Activated CD4-positive, alpha-beta T cell treated with anti-CD3 and anti-CD28 coated beads, Interleukin-2, Interleukin-6, amounts not matched to agents 100 ng/mL and 50 ng/mL, durations not matched to agents 16 hours and 8 hours (primary cell): ENCODE measurements at regions not wholly inside any gene's neighbourhood (a gene's known extent, or its start where the extent isn't known, plus 50 kb on each side); places are given as distances from the start of the nearest gene placed in this dataset.
A peak's percentile ranks its signal among the peaks of the same experiment; 100 is the strongest.
"Not testable (repeated sequence)": the region's sequence is repeated elsewhere in the genome, so short reads cannot be mapped to it uniquely, and the experiment has no call there.

Experiments used
- DNase-seq: peaks from one replicate; pipeline ENCODE4 v3.0.0-alpha.2; 2020

DNA sequence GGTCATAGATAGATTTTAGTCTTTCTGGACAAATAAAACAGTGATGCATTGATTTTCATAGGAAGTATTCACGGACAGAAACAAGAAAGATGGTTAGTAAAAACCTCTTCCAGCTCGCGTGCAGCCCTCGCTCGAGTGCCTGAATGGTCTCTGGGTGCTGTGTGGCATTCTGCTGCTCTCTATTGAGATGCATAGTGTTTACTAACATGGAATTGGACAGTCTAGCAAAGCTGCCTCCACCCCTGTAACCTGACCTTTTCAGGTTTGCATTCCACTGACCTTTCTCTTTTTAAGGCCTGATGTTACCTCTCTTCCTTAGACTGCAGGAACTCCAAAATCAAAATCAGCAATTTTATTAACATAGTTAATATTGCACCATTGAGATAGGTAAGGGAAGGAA lies 643.4 kb downstream of the JRKL start:
- no peak for DNase-seq

DNA sequence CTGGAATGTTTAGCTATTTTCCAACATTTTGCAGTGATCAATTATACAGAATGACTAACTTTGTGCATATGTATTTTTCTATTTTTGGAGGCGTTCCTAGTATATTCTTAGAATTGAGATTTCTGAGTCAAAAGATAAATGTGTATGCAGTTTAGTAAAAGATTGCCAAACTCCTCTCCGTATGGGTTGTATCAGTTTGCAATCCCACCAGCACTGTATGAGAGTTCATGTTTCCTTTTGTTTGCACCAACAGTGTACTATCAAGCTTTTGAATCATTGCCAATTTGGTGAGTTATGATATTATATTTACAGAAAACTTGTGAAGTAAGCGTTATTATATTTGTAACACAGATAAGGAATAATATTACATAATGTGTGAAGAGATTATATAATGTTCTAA lies 658.7 kb downstream of the JRKL start:
- DNase-seq = no peak

GRCh38 chr11:97060184-97060583 lies 670.4 kb downstream of the JRKL start:
- no peak for DNase-seq

DNA sequence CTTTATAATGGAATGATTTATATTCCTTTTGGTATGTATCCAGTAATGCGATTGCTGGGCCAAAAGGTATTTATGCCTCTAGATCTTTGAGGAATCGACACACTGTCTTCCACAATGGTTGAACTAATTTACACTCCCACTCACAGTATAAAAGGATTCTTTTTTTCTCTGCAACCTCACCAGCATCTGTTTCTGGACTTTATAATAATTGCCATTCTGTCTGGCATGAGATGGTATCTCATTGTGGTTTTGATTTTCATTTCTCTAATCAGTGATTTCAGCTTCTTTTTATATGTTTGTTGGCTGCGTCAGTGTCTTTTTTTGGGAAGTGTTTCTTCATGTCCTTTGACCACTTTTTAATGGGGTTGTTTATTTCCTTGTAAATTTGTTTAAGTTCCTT lies 679.3 kb downstream of the JRKL start:
- no peak for DNase-seq

- no peak for DNase-seq
Measured at GRCh38 chr11:97072420-97072819, 682.6 kb downstream of the JRKL start.

DNA sequence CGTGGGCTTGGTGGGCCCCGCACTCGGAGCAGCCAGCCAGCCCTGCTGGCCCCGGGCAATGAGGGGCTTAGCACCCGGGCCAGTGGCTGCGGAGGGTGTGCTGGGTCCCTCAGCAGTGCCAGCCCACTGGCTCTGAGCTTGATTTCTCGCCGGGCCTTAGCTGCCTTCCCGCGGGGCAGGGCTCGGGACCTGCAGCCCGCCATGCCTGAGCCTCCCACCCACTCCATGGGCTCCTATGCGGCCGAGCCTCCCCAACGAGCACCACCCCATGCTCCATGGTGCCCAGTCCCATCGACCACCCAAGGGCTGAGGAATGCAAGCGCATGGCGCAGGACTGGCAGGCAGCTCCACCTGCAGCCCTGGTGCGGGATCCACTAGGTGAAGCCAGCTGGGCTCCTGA lies 686.9 kb downstream of the JRKL start:
- DNase-seq = not testable (repeated sequence)

GRCh38 chr11:97078443-97078842 lies 688.6 kb downstream of the JRKL start:
- DNase-seq = no peak

- no peak for DNase-seq
Measured at GRCh38 chr11:97079244-97079643, 689.4 kb downstream of the JRKL start.

DNA sequence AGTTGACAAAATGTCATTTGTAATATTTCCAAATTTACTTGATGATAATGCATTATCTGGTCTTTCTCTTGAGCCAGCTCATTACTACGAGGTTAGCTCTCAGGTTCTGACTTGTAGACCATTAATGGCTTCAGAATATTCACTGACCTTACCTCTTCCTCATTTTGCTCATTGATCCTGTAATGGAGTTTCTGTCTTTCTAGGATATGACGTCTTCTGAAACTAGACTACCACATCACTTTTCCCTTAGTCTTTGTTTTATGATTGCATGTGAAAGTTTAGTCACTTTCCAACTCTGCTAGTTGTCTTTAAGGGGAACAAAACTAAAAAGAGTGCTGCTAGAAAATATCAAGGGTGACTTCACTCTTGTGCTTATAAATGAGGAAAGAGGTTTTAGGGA lies 697.6 kb downstream of the JRKL start:
- DNase-seq = no peak

GRCh38 chr11:97092823-97093222 lies 703.0 kb downstream of the JRKL start:
- no peak for DNase-seq

- DNase-seq = not testable (repeated sequence)
Measured at GRCh38 chr11:97102180-97102579, 712.4 kb downstream of the JRKL start.

- no peak for DNase-seq
Measured at GRCh38 chr11:97107604-97108003, 717.8 kb downstream of the JRKL start.

- no peak for DNase-seq
Measured at GRCh38 chr11:97109078-97109477, 719.3 kb downstream of the JRKL start.

DNA sequence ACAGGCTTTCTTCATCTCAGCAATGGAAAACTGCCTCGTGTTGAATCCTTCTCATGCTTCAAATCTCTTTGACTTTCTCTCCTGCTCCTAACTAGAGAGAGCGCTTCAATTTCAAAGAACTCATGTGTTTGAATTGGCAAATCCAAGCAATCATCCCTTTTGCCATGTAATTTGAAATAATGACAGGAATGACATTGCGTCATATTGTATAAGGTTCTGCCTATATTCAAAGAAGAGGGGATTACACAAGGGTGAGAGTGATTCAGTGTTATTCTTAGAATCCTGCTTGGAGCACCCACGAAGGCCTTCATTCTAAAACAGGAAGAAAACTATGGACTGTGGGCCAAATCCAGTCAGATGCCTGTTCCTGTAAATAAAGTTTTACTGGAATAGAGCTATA lies 720.6 kb downstream of the JRKL start:
- no peak for DNase-seq

- DNase-seq = no peak
Measured at GRCh38 chr11:97111559-97111958, 721.7 kb downstream of the JRKL start.

DNA sequence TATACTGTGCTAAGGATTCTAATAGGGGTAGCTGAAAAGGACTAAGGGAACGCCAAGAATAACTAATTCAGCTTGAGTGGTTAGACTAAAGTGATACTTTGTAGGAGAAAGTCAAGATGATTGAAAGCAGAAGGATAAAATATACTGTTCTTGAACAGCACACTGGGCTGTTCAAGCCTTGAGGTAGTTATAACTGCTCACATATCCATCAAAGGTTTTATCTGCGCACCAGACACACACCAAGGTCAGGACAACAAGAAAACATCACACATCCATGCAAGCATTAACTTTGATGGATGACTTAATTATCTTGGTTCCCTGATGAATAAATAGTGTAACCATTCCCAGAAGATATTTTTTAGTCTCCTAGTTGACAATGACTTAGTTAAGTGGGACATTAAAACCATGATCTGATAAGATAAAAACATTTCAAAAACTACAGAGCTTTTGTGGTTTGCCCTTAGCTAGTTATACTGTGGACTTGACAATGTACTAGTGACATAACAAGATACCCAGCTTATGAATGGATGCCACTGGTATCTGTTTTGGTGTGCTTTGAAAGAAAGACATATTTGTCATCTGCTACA lies 728.9 kb downstream of the JRKL start:
- DNase-seq = no peak

GRCh38 chr11:97123237-97123636 lies 733.4 kb downstream of the JRKL start:
- no peak for DNase-seq

DNA sequence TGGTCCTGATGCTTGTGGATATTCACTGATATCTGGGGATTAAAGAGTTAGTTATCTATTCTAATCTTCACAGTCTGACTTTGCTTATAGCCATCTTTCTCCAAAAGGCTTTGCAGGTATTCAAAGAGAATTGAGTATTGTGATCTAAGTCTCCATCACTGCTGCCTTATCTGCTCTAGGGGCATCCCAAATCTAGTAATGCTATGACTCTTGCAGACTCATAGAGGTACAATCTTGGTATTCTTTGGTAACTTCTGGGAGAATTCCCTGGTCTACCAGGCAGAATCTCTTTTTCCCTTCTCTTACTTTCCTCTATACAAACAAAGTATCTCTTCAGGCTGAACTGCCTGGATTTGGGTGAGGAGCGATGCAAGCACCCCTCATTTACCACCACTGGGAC lies 746.3 kb downstream of the JRKL start:
- no peak for DNase-seq

- peak; percentile 0 for DNase-seq
Measured at GRCh38 chr11:97140885-97141494, 751.2 kb downstream of the JRKL start.

DNA sequence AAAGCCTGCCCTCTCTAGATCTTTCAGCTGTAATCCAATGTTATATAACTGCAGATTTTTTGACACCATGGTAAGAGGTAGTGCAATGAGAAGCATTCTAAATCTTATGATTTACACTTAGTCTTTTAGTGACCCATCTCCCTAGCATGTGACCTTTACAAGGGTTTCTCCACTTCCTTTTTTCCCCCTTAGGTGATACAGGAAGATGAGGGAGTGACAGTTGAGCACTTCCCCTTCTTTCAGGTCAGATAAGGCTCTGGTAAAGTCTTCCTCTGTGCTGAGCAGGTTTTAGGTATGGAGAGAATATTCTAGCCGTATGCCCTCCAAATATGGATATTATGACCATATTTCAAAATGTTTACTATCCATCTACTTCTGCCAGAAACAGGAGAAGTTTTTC lies 753.6 kb downstream of the JRKL start:
- no peak for DNase-seq

DNA sequence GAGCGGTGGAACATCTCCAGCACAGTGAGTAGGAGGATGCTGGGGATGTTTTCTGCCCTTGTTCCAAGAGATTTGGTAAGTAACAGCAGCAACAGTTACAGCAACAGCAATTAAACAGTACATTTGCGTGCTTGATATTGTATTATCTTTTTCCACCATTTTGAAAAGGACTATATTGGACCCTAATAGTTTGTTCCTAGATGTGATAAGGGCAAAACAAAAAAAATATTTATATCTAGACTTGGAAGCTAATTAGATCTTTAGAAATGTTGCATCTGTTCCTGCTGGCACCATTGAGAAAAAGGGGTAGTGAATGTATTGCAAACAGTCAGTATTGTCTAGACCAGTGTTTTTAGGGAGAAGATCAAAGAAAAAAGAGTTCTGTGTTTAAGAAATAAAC lies 759.9 kb downstream of the JRKL start:
- no peak for DNase-seq

DNA sequence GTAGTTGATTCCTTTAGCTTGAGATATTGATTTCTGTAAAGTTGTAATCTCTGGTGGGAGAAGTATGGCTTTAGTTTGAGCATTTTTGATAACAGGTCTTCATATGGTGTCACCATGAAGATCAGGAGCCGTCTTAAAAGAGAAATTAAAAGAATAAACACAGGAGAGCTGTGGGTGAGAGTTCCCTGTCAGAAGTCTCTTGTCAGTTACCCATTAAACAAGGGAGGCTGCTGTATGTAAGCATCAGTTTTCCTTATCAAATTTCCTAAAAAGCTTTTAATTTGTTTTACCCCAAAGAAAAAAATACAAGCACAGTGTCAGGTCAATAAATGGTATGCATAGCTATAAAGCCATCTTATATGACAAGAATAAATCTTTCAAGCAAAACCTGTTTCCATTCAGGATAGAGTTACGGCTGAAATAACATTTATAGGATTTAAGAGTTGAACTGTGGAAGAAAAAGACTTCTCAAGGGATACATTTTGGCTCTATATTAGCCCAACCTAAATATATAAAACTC lies 767.5 kb downstream of the JRKL start:
- DNase-seq = no peak

DNA sequence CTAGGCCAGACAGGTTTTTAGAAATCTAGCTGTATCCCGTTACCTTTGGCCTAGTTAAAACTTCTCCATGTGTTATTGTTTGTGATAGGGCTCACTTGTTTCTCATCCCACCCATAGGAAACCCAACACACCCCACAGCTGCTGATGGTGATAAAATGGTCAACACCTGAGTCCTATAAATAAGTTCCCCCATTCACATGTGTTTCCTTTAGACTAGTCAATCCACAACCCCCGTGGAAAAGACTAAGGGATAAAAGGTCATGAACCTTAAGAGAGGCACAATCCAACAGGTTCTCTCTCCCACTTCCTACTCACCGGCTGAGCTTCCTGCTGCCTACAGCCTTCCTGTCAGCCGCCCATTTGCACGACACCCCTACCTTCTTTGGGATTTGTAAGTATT lies 768.4 kb downstream of the JRKL start:
- DNase-seq = no peak

GRCh38 chr11:97163631-97164191 lies 773.9 kb downstream of the JRKL start:
- DNase-seq = no peak
